ENCODE measurements at regions not wholly inside any gene's neighbourhood (a gene's known extent, or its start where the extent isn't known, plus 50 kb on each side); places are given as distances from the start of the nearest gene placed in this dataset.
"Not testable (repeated sequence)": the region's sequence is repeated elsewhere in the genome, so short reads cannot be mapped to it uniquely, and the experiment has no call there.

- Mint-ChIP-seq H3K9me3 (ENCODE audit: low read depth, unreplicated experiment) (peaks cover 7% of the 10 kb centered on the region), H3K27ac (ENCODE audit: unreplicated experiment) (no peak overlapping the region), H3K36me3 (ENCODE audit: insufficient read depth, unreplicated experiment) (no peaks in the 10 kb centered on the region), H3K4me1 (ENCODE audit: low read depth, unreplicated experiment) (no peaks in the 10 kb centered on the region), H3K4me3 (ENCODE audit: low read depth, unreplicated experiment) (no peak overlapping the region), H3K27me3 (ENCODE audit: unreplicated experiment) (no peaks in the 10 kb centered on the region)
- no peak for DNase-seq
- BruUV-seq (replicated peaks), result no TSS peak
- intact Hi-C loops (cut with micrococcal nuclease; ENCODE audit: unreplicated experiment), result no loop called here
- CTCF ChIA-PET, result no interaction called here
- TF ChIP-seq CTCF (IDR thresholded peaks at IDR 0.05; ENCODE audit: unreplicated experiment), result no peak
Observed at GRCh38 chr3:177385831-177386301, 188.6 kb upstream of the TBL1XR1 start.

GRCh38 chr3:177388209-177388608 is 190.9 kb upstream of the TBL1XR1 start:
- DNase-seq, result no peak
- Mint-ChIP-seq H3K27me3 (ENCODE audit: unreplicated experiment) (no peaks in the 10 kb centered on the region), H3K9me3 (ENCODE audit: low read depth, unreplicated experiment) (peaks cover 3% of the 10 kb centered on the region), H3K4me3 (ENCODE audit: low read depth, unreplicated experiment) (no peak overlapping the region), H3K4me1 (ENCODE audit: low read depth, unreplicated experiment) (no peaks in the 10 kb centered on the region), H3K36me3 (ENCODE audit: insufficient read depth, unreplicated experiment) (no peaks in the 10 kb centered on the region), H3K27ac (ENCODE audit: unreplicated experiment) (no peak overlapping the region)
- intact Hi-C loops (cut with micrococcal nuclease; ENCODE audit: unreplicated experiment), result no loop called here
- CTCF ChIA-PET, result no interaction called here
- no TSS peak for BruUV-seq (replicated peaks)
- no peak for TF ChIP-seq CTCF (IDR thresholded peaks at IDR 0.05; ENCODE audit: unreplicated experiment)

- H3K27ac Mint-ChIP-seq (ENCODE audit: unreplicated experiment); intact Hi-C loops (cut with micrococcal nuclease; ENCODE audit: unreplicated experiment); DNase-seq; BruUV-seq (replicated peaks); H3K27me3 Mint-ChIP-seq (ENCODE audit: unreplicated experiment); CTCF ChIA-PET; H3K9me3 Mint-ChIP-seq (ENCODE audit: low read depth, unreplicated experiment); H3K36me3 Mint-ChIP-seq (ENCODE audit: insufficient read depth, unreplicated experiment); H3K4me1 Mint-ChIP-seq (ENCODE audit: low read depth, unreplicated experiment): not testable (repeated sequence)
- peak overlapping the region; percentile 71 for H3K4me3 Mint-ChIP-seq (ENCODE audit: low read depth, unreplicated experiment)
Observed at GRCh38 chr3:177394231-177395024, 197.1 kb upstream of the TBL1XR1 start.

- peaks cover 9% of the 10 kb centered on the region for H3K36me3 Mint-ChIP-seq (ENCODE audit: insufficient read depth, unreplicated experiment)
- peaks cover 11% of the 10 kb centered on the region for H3K4me1 Mint-ChIP-seq (ENCODE audit: low read depth, unreplicated experiment)
- no peak overlapping the region for H3K27ac Mint-ChIP-seq (ENCODE audit: unreplicated experiment)
- no peak for DNase-seq
- no peak overlapping the region for H3K4me3 Mint-ChIP-seq (ENCODE audit: low read depth, unreplicated experiment)
- CTCF ChIA-PET, result interaction anchor here (0.5 kb wide), 1 partner anchor 125 kb away, joined by 3 read pairs; no protein-coding TSS in a partner anchor
- TF ChIP-seq CTCF (IDR thresholded peaks at IDR 0.05; ENCODE audit: unreplicated experiment), result no peak
- no peaks in the 10 kb centered on the region for H3K27me3 Mint-ChIP-seq (ENCODE audit: unreplicated experiment)
- BruUV-seq (replicated peaks), result no TSS peak
- no peaks in the 10 kb centered on the region for H3K9me3 Mint-ChIP-seq (ENCODE audit: low read depth, unreplicated experiment)
- intact Hi-C loops (cut with micrococcal nuclease; ENCODE audit: unreplicated experiment), result no loop called here
Observed at GRCh38 chr3:177396733-177397132, 199.5 kb upstream of the TBL1XR1 start.

GRCh38 chr3:177401375-177401774 is 204.1 kb upstream of the TBL1XR1 start:
- intact Hi-C loops (cut with micrococcal nuclease; ENCODE audit: unreplicated experiment), result no loop called here
- no TSS peak for BruUV-seq (replicated peaks)
- no peak for TF ChIP-seq CTCF (IDR thresholded peaks at IDR 0.05; ENCODE audit: unreplicated experiment)
- DNase-seq, result no peak
- Mint-ChIP-seq H3K27ac (ENCODE audit: unreplicated experiment) (no peak overlapping the region), H3K36me3 (ENCODE audit: insufficient read depth, unreplicated experiment) (no peaks in the 10 kb centered on the region), H3K4me1 (ENCODE audit: low read depth, unreplicated experiment) (peaks cover 15% of the 10 kb centered on the region), H3K27me3 (ENCODE audit: unreplicated experiment) (no peaks in the 10 kb centered on the region), H3K9me3 (ENCODE audit: low read depth, unreplicated experiment) (no peaks in the 10 kb centered on the region), H3K4me3 (ENCODE audit: low read depth, unreplicated experiment) (no peak overlapping the region)
- CTCF ChIA-PET, result interaction anchor here (0.6 to 0.9 kb wide), 4 partner anchors 9 to 298 kb away, joined by 3 to 6 read pairs (median 4); no protein-coding TSS in a partner anchor

Data from Calu3 (cell line).